HEK293 (cell line): ENCODE measurements at regions not wholly inside any gene's neighbourhood (a gene's known extent, or its start where the extent isn't known, plus 50 kb on each side); places are given as distances from the start of the nearest gene placed in this dataset.

Source experiments
- CTCF ChIA-PET: fragments of 350-600 bp; formaldehyde crosslinking; extraction: SDS; loops from one replicate; lab custom pipeline; 2021; ENCODE audit warnings: antibody characterized with exemption; lab: Yijun Ruan, JAX
- POLR2A ChIA-PET: fragments of 300-600 bp; formaldehyde crosslinking; extraction: SDS; loops from one replicate; lab custom pipeline; 2020; ENCODE audit warnings: antibody characterized with exemption, inconsistent platforms; lab: Yijun Ruan, JAX
- H3K27ac ChIP-seq: fragments of 200-500 bp; sonication (Bioruptor generic); 2 replicates; pipeline ENCODE4 v1.5.1; 2014; ENCODE audit warnings: low read depth, low read length, control low read depth, inconsistent platforms; ENCODE audit errors: extremely low read depth
- H3K36me3 ChIP-seq, 2 experiments: fragments of 200-500 bp in 1 of 2; sonication (Bioruptor generic) in 1 of 2; 1 replicate in 1 of 2; 2 replicates in 1 of 2; pipeline ENCODE4 v1.5.1; 2014 to 2017; ENCODE audit warnings: inconsistent platforms in 2 of 2, low read length in 2 of 2; ENCODE audit not compliant: control insufficient read depth in 2 of 2, insufficient read depth in 1 of 2
- H3K4me1 ChIP-seq: fragments of 200-500 bp; sonication (Bioruptor generic); 2 replicates; pipeline ENCODE4 v1.5.1; 2014; ENCODE audit warnings: mild to moderate bottlenecking, low read length, inconsistent platforms; ENCODE audit not compliant: control insufficient read depth, insufficient read depth
- H3K4me3 ChIP-seq: 2 replicates; pipeline ENCODE4 v1.5.1; 2011; ENCODE audit warnings: low read depth, mild to moderate bottlenecking, control low read depth, low read length, moderate library complexity
- H3K9me3 ChIP-seq: fragments of 200-500 bp; sonication (Bioruptor generic); 2 replicates; pipeline ENCODE4 v1.5.1; 2014; ENCODE audit warnings: low read depth, low read length, inconsistent platforms; ENCODE audit not compliant: control insufficient read depth, insufficient read depth
- GLIS2 ChIP-seq: fragments of 450-650 bp; formaldehyde crosslinking; IDR thresholded peaks from 2 replicates; pipeline ENCODE4 v1.5.1; 2016; ENCODE audit warnings: missing biosample characterization, missing genetic modification characterization
- KLF16 ChIP-seq: fragments of 450-650 bp; formaldehyde crosslinking; IDR thresholded peaks from 2 replicates; pipeline ENCODE4 v1.5.1; 2017; ENCODE audit warnings: missing biosample characterization, missing genetic modification characterization
- PRDM6 ChIP-seq: fragments of 450-650 bp; formaldehyde crosslinking; IDR thresholded peaks from 2 replicates; pipeline ENCODE4 v1.5.1; 2017; ENCODE audit warnings: missing biosample characterization, missing genetic modification characterization
- REST ChIP-seq: fragments of 450-650 bp; formaldehyde crosslinking; IDR thresholded peaks from 2 replicates; pipeline ENCODE4 v1.5.1; 2016; ENCODE audit warnings: missing biosample characterization, missing genetic modification characterization
- SCRT2 ChIP-seq: fragments of 450-650 bp; formaldehyde crosslinking; IDR thresholded peaks from 2 replicates; pipeline ENCODE4 v1.5.1; 2016; ENCODE audit warnings: missing biosample characterization, missing genetic modification characterization
- ZBTB8A ChIP-seq: fragments of 450-650 bp; formaldehyde crosslinking; IDR thresholded peaks from 2 replicates; pipeline ENCODE4 v1.5.1; 2016; ENCODE audit warnings: missing biosample characterization, missing genetic modification characterization
- ZFHX2 ChIP-seq: fragments of 450-650 bp; formaldehyde crosslinking; conservative IDR thresholded peaks from 2 replicates; pipeline ENCODE4 v1.5.1; 2016; ENCODE audit warnings: missing biosample characterization, missing genetic modification characterization
- ZNF157 ChIP-seq: fragments of 450-650 bp; formaldehyde crosslinking; IDR thresholded peaks from 2 replicates; pipeline ENCODE4 v1.5.1; 2016; ENCODE audit warnings: missing biosample characterization, missing genetic modification characterization
- ZNF18 ChIP-seq: fragments of 450-650 bp; formaldehyde crosslinking; IDR thresholded peaks from 2 replicates; pipeline ENCODE4 v1.5.1; 2016; ENCODE audit warnings: missing biosample characterization, missing genetic modification characterization
- ZNF514 ChIP-seq: fragments of 450-650 bp; formaldehyde crosslinking; IDR thresholded peaks from 2 replicates; pipeline ENCODE4 v1.5.1; 2016; ENCODE audit warnings: missing biosample characterization, missing genetic modification characterization
- ZNF544 ChIP-seq: fragments of 450-650 bp; formaldehyde crosslinking; IDR thresholded peaks from 2 replicates; pipeline ENCODE4 v1.5.0; 2017; ENCODE audit warnings: missing biosample characterization, missing genetic modification characterization
- ZNF549 ChIP-seq: fragments of 450-650 bp; IDR thresholded peaks from 2 replicates; pipeline ENCODE4 v1.5.1; 2018; ENCODE audit warnings: missing biosample characterization, missing genetic modification characterization, mild to moderate bottlenecking, inconsistent platforms, moderate library complexity
- ZNF555 ChIP-seq: fragments of 450-650 bp; formaldehyde crosslinking; conservative IDR thresholded peaks from 2 replicates; pipeline ENCODE4 v1.5.1; 2017; ENCODE audit warnings: missing biosample characterization, mild to moderate bottlenecking, missing genetic modification characterization, inconsistent platforms
- ZNF558 ChIP-seq: fragments of 450-650 bp; formaldehyde crosslinking; IDR thresholded peaks from 2 replicates; pipeline ENCODE4 v1.5.1; 2016; ENCODE audit warnings: missing biosample characterization, missing genetic modification characterization
- ZNF639 ChIP-seq: fragments of 450-650 bp; formaldehyde crosslinking; IDR thresholded peaks from 2 replicates; pipeline ENCODE4 v1.5.1; 2016; ENCODE audit warnings: missing biosample characterization, missing genetic modification characterization
- ZNF791 ChIP-seq: fragments of 450-650 bp; formaldehyde crosslinking; IDR thresholded peaks from 2 replicates; pipeline ENCODE4 v1.5.1; 2016; ENCODE audit warnings: missing biosample characterization, missing genetic modification characterization
- ZSCAN16 ChIP-seq: fragments of 450-650 bp; formaldehyde crosslinking; IDR thresholded peaks from 2 replicates; pipeline ENCODE4 v1.5.1; 2016; ENCODE audit warnings: missing biosample characterization, missing genetic modification characterization
- ZSCAN30 ChIP-seq: fragments of 450-650 bp; IDR thresholded peaks from 2 replicates; pipeline ENCODE4 v1.5.1; 2018; ENCODE audit warnings: missing biosample characterization, mild to moderate bottlenecking, missing genetic modification characterization, moderate library complexity

- Histone ChIP-seq H3K27ac (no peak overlapping the region), H3K36me3 (no peaks in the 10 kb centered on the region), H3K9me3 (no peaks in the 10 kb centered on the region), H3K4me1 (no peaks in the 10 kb centered on the region), H3K4me3 (no peak overlapping the region)
- ChIA-PET POLR2A (no interaction called here), CTCF (no interaction called here)
- TF ChIP-seq REST (tag by site-specific recombination): no peak
These were observed 458.5 kb downstream of the MAT2B start for GRCh38 chr5:163963881-163964280.

- TF ChIP-seq ZNF639 (tag by site-specific recombination): no peak
- TF ChIP-seq ZNF549 (tag by site-specific recombination): no peak
- no peak for TF ChIP-seq ZNF791
- no peak for TF ChIP-seq ZNF157
- no peak for TF ChIP-seq KLF16 (tag by site-specific recombination)
- TF ChIP-seq ZBTB8A (tag by site-specific recombination): no peak
- no peak for TF ChIP-seq PRDM6 (tag by site-specific recombination)
- TF ChIP-seq ZSCAN16 (tag by site-specific recombination): no peak
- TF ChIP-seq ZNF18 (tag by site-specific recombination): no peak
- no peak for TF ChIP-seq SCRT2
- no peak for TF ChIP-seq GLIS2 (tag by site-specific recombination)
- TF ChIP-seq ZNF544 (tag by site-specific recombination): no peak
- no peak for TF ChIP-seq ZNF514
- TF ChIP-seq ZNF558: no peak
- H3K4me1 ChIP-seq: no peaks in the 10 kb centered on the region
- CTCF ChIA-PET: no interaction called here
- H3K36me3 ChIP-seq: no peaks in the 10 kb centered on the region
- no peak overlapping the region for H3K4me3 ChIP-seq
- H3K27ac ChIP-seq: no peak overlapping the region
- POLR2A ChIA-PET: no interaction called here
- H3K9me3 ChIP-seq: no peaks in the 10 kb centered on the region
These were observed 459.3 kb downstream of the MAT2B start for GRCh38 chr5:163964671-163965070.

GRCh38 chr5:163967268-163967667, 461.8 kb downstream of the MAT2B start:
- no peak overlapping the region for H3K4me3 ChIP-seq
- ChIA-PET CTCF (no interaction called here), POLR2A (no interaction called here)
- no peaks in the 10 kb centered on the region for H3K9me3 ChIP-seq
- H3K36me3 ChIP-seq: no peaks in the 10 kb centered on the region
- no peak for TF ChIP-seq ZSCAN30 (tag by site-specific recombination)
- TF ChIP-seq ZFHX2 (tag by site-specific recombination): no peak
- no peak for TF ChIP-seq ZNF555
- no peaks in the 10 kb centered on the region for H3K4me1 ChIP-seq
- H3K27ac ChIP-seq: no peak overlapping the region
